ENCODE measurements at regions not wholly inside any gene's neighbourhood (a gene's known extent, or its start where the extent isn't known, plus 50 kb on each side); places are given as distances from the start of the nearest gene placed in this dataset.

- TF ChIP-seq CTCF (IDR thresholded peaks at IDR 0.05) = no peak
- no peak for TF ChIP-seq POLR2A (IDR thresholded peaks at IDR 0.05)
Observed at GRCh38 chr12:59977779-59978178, 381.9 kb downstream of the SLC16A7 start.
